Nephron progenitor cell (in vitro differentiated cells): ENCODE measurements at regions not wholly inside any gene's neighbourhood (a gene's known extent, or its start where the extent isn't known, plus 50 kb on each side); places are given as distances from the start of the nearest gene placed in this dataset.

Experiments used
- DNase-seq: peaks from one replicate; pipeline ENCODE4 v3.0.0; 2021
- H3K27ac Mint-ChIP-seq: 2 replicates; pipeline ENCODE4 v1.8.0; 2021; ENCODE audit warnings: mild to moderate bottlenecking, moderate library complexity, mixed read lengths
- H3K27me3 Mint-ChIP-seq: 2 replicates; pipeline ENCODE4 v1.8.0; 2021; ENCODE audit warnings: mild to moderate bottlenecking, low read depth, mixed read lengths; ENCODE audit not compliant: poor library complexity
- H3K36me3 Mint-ChIP-seq: 2 replicates; pipeline ENCODE4 v1.8.0; 2021; ENCODE audit warnings: low read depth, mixed read lengths
- H3K4me1 Mint-ChIP-seq: 2 replicates; pipeline ENCODE4 v1.8.0; 2021; ENCODE audit warnings: mixed read lengths
- H3K4me3 Mint-ChIP-seq: 2 replicates; pipeline ENCODE4 v1.8.0; 2021; ENCODE audit warnings: mild to moderate bottlenecking, moderate library complexity, mixed read lengths
- H3K9me3 Mint-ChIP-seq: 2 replicates; pipeline ENCODE4 v1.8.0; 2021; ENCODE audit warnings: mild to moderate bottlenecking, moderate library complexity, mixed read lengths
- TF ChIP-seq, protein P1 (sequence below): fragments of 200-600 bp; sonication (generic); IDR thresholded peaks from 2 replicates; pipeline ENCODE4 v1.5.0; 2021; ENCODE audit warnings: antibody characterized with exemption

DNA sequence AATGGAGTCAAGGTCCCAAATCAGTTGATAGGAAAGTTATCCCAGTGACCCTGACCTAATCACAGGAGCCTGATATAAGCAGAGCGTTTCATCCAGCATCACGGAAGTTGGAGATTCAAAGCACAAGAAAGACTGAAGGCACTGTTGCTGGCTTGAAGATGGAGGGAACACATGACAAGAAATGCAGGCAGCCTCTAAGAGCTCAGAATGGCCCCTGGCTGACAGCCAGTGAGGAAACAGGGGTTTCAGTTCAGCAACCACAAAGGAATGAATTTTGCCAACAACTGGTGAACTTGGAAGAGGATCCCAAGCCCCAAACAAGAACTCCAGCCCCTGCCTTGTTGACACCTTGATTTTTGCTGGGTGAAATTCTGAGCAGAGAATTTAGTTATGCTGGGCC lies 778.5 kb downstream of the MAFB start:
- Mint-ChIP-seq H3K27me3 (no peaks in the 10 kb centered on the region), H3K36me3 (no peaks in the 10 kb centered on the region), H3K4me1 (peaks cover 17% of the 10 kb centered on the region), H3K9me3 (no peaks in the 10 kb centered on the region), H3K27ac (no peak overlapping the region), H3K4me3 (no peak overlapping the region)
- DNase-seq: no peak
- TF ChIP-seq, protein P1, sequence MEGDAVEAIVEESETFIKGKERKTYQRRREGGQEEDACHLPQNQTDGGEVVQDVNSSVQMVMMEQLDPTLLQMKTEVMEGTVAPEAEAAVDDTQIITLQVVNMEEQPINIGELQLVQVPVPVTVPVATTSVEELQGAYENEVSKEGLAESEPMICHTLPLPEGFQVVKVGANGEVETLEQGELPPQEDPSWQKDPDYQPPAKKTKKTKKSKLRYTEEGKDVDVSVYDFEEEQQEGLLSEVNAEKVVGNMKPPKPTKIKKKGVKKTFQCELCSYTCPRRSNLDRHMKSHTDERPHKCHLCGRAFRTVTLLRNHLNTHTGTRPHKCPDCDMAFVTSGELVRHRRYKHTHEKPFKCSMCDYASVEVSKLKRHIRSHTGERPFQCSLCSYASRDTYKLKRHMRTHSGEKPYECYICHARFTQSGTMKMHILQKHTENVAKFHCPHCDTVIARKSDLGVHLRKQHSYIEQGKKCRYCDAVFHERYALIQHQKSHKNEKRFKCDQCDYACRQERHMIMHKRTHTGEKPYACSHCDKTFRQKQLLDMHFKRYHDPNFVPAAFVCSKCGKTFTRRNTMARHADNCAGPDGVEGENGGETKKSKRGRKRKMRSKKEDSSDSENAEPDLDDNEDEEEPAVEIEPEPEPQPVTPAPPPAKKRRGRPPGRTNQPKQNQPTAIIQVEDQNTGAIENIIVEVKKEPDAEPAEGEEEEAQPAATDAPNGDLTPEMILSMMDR: no peak

DNA sequence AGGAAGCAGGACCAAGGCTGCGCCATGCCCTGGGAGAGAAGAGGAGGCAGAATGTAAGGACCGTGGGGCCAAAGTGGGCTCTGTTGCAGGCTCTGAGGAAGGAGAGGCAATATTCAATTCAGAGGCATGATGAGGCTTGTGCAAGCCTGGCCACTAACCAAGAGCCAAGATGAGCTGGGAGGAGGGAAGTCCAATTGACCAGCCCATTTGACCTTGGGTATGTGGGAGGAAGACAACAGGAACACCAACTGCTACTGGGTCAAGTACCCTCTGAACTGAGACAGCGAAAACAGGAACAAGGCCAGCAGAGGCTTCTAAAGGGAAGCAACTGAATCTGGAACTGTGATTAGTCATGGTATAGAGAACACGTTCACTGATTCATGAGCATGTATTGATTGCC lies 779.6 kb downstream of the MAFB start:
- H3K27ac Mint-ChIP-seq: peak overlapping the region; percentile 60
- peaks cover 5% of the 10 kb centered on the region for H3K27me3 Mint-ChIP-seq
- H3K4me3 Mint-ChIP-seq: no peak overlapping the region
- H3K36me3 Mint-ChIP-seq: no peaks in the 10 kb centered on the region
- no peaks in the 10 kb centered on the region for H3K9me3 Mint-ChIP-seq
- TF ChIP-seq, protein P1: no peak
- peaks cover 23% of the 10 kb centered on the region for H3K4me1 Mint-ChIP-seq
- DNase-seq: no peak

DNA sequence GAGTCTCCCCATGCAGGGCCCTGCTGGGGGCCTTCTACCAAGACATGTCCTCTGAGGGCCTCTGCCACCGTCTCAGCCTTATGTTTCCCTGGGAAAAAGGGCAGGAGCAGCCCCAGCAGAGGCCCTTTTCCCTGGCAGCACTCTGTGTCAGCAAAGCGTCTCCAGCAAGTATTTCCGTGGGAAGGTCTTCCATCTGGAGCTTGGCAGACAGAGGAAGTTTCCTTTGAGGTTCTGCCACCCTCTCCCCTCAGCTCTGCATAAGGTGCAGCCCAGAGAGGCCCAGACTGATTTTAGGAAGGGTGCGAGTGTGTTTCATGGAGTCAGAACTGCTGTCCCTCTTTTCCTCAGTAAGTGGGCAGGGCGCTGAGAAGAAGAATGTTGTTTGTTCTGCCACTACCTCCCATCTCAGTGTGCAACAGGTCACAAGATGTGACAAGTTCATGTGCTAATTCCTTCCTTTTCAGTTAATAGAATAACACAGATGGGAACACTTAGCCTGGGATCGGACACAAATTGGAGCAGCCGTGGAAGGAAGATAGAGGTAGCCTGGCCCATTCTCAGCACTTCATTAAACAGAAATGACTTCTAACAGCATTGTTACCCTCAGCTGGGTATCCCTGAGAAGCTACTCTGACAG lies 784.4 kb downstream of the MAFB start:
- no peak overlapping the region for H3K27ac Mint-ChIP-seq
- TF ChIP-seq, protein P1: no peak
- no peaks in the 10 kb centered on the region for H3K9me3 Mint-ChIP-seq

DNA sequence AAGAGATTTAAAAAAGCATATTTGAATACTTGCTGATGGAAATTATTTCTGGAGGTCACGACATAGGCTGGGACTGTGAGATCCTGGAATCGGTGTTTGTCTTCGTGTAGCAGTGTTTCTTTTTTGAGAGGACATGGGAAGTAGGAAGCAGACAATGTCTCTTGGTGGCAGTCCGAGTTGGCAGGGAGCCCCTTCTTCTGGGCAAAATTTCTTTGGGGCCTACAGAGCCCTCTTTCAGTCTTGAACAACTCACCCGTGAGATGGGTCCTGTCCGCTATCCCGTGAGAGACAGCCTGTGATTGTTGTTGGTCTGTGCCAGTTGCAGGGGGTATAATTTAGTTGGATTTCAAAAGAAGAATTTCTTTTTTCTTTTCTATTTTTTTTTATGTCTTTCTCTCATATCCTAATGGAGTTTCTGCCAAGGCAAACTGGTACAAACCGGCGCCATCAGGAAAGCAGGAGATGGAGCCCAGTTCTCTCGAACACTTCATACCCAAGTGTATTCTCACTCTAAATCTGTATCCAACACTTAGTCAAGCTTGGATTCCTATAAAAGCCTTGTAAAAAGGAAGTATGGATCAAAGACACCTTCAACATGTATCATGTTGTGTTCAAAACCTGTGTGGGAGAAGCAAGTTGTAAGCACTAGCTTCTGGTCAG lies 785.1 kb downstream of the MAFB start:
- Mint-ChIP-seq H3K9me3 (no peaks in the 10 kb centered on the region), H3K36me3 (no peaks in the 10 kb centered on the region), H3K4me1 (peaks cover 26% of the 10 kb centered on the region), H3K4me3 (no peak overlapping the region), H3K27ac (no peak overlapping the region), H3K27me3 (peaks cover 9% of the 10 kb centered on the region)
- TF ChIP-seq, protein P1: no peak
- DNase-seq: no peak

More for the DNA sequence above, 784.4 kb downstream of the MAFB start:
- Mint-ChIP-seq H3K4me3 (no peak overlapping the region), H3K4me1 (peaks cover 31% of the 10 kb centered on the region), H3K36me3 (no peaks in the 10 kb centered on the region), H3K27me3 (peaks cover 6% of the 10 kb centered on the region)
- no peak for DNase-seq

DNA sequence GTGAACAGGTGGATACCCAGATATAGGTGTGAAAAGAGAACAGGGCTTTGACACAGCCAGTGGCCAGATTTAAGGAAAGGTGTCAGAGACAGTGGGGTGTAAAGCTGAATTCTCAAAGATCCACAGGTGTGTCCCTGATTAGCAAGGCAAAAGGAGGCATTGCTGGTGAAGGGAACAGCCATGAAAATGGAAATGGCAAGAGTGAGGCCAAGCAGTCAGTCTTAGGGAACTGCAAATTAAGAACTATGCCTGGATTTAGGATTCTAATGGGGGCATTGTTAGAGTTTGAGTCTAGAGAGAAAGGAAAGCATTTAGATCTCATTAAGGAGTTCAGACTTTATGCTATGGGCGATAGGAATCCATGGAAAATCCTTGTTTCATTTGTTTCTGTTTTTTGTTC lies 789.2 kb downstream of the MAFB start:
- H3K27ac Mint-ChIP-seq: no peak overlapping the region
- DNase-seq: no peak
- no peaks in the 10 kb centered on the region for H3K36me3 Mint-ChIP-seq
- TF ChIP-seq, protein P1: no peak
- H3K4me3 Mint-ChIP-seq: no peak overlapping the region
- H3K27me3 Mint-ChIP-seq: peaks cover 7% of the 10 kb centered on the region
- no peaks in the 10 kb centered on the region for H3K9me3 Mint-ChIP-seq
- peaks cover 12% of the 10 kb centered on the region for H3K4me1 Mint-ChIP-seq

DNA sequence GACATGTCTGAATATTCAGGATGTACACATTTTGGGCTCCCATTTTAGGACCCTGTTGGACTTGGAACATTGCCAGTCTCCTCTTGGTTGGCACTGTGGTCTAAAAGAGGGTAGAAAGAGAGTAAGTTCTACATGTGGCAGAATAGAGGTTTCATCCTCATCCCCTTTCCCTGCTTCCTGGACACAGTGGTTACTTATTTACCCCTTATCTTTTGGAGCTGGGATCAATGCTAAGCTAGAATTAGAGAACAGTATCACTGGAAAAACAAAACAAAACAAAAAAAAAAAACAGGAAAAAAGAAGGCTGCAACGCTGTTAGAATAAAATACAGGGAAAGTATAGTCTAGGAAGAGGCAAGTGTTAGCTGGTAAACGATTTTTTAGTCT lies 790.6 kb downstream of the MAFB start:
- Mint-ChIP-seq H3K4me1 (no peaks in the 10 kb centered on the region), H3K36me3 (no peaks in the 10 kb centered on the region), H3K4me3 (no peak overlapping the region), H3K27ac (no peak overlapping the region), H3K27me3 (peaks cover 3% of the 10 kb centered on the region), H3K9me3 (no peaks in the 10 kb centered on the region)
- TF ChIP-seq, protein P1: no peak
- DNase-seq: no peak
